Body of pancreas (tissue), 1 donor: ENCODE measurements at regions not wholly inside any gene's neighbourhood (a gene's known extent, or its start where the extent isn't known, plus 50 kb on each side); places are given as distances from the start of the nearest gene placed in this dataset. TPM values are rescaled to one million over a fixed set of nuclear protein-coding genes. Genes with fewer than 3 reads are reported as not detected.

Experiments
- small RNA-seq: library from RNA; depleted of rRNA; stranded (forward); fragments of <200 nt; gene quantifications from one replicate; pipeline ENCODE3, GENCODE V24; 2016

Small RNA genes in the stretch of these regions (small RNA-seq; reads per million reads assigned to genes)
- not detected for gene AC027229.1
- not detected for gene RN7SL97P
